GM12864 (cell line): ENCODE measurements at regions not wholly inside any gene's neighbourhood (a gene's known extent, or its start where the extent isn't known, plus 50 kb on each side); places are given as distances from the start of the nearest gene placed in this dataset.

Experiments used
- DNase-seq: peaks from one replicate; pipeline ENCODE4 v3.0.0-alpha.2; 2011; ENCODE audit warnings: low read depth
- H3K4me3 ChIP-seq: 2 replicates; pipeline ENCODE4 v1.5.1; 2011; ENCODE audit warnings: mild to moderate bottlenecking, low read depth, low read length, control low read depth
- TF ChIP-seq, protein P1 (sequence below): IDR thresholded peaks from 2 replicates; pipeline ENCODE4 v1.5.1; 2011; ENCODE audit warnings: low read depth, mild to moderate bottlenecking, moderate library complexity, low read length, control low read depth, inconsistent platforms; ENCODE audit errors: missing control alignments

GRCh38 chr9:91102269-91102668 is 259.4 kb downstream of the AUH start:
- no peak overlapping the region for H3K4me3 ChIP-seq
- TF ChIP-seq, protein P1, sequence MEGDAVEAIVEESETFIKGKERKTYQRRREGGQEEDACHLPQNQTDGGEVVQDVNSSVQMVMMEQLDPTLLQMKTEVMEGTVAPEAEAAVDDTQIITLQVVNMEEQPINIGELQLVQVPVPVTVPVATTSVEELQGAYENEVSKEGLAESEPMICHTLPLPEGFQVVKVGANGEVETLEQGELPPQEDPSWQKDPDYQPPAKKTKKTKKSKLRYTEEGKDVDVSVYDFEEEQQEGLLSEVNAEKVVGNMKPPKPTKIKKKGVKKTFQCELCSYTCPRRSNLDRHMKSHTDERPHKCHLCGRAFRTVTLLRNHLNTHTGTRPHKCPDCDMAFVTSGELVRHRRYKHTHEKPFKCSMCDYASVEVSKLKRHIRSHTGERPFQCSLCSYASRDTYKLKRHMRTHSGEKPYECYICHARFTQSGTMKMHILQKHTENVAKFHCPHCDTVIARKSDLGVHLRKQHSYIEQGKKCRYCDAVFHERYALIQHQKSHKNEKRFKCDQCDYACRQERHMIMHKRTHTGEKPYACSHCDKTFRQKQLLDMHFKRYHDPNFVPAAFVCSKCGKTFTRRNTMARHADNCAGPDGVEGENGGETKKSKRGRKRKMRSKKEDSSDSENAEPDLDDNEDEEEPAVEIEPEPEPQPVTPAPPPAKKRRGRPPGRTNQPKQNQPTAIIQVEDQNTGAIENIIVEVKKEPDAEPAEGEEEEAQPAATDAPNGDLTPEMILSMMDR: no peak
- no peak for DNase-seq

DNA sequence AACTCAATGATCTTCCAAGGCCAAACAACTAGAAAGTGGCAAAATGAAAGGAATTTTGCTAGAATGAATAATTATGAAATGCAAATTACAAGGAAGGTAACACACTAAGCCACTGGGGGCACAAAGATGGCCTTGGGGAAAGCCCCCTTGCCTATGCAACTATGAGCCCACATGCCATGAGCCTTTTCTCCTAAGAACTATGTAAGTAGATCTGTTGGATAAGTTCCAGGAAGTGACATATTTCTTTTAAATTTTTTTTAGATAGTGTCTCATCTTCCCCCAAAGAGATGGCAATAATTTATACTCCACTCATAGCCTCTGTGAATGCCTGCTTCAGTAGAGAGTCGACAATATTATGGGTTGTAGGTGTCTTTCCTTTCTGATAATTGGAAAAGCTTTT is 257.8 kb downstream of the AUH start:
- DNase-seq: no peak
- TF ChIP-seq, protein P1: no peak
- H3K4me3 ChIP-seq: no peak overlapping the region

DNA sequence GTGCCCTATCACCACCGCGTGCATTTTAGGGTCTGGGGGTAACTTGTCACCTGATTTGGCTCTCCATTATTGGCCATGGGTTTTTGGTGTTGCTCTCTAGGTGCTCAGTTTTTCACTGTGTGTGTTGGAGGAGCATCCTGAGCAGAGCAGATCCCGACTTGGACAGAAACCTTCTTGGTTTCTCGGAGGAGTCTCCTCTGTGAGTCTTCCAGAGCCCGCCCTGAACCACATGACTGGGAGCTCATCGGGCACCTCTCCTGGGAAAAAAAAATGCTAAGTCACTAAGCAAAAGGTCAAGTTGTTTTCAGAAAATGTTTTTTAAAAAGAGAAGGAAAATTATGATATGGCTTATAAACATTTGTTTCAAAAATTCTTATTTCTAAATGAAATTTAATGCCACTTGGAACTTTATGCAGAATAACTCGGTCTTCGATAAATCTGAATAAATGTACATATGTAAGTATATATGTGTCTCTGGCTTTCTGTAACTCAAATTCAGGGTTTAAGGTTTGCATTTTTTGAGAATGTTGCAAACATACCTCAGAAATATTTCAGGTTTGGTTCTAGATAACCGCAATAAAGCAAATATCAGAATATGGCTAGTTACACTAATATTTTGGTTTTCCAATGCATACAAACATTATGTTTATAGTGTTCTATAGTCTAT is 255.2 kb downstream of the AUH start:
- no peak overlapping the region for H3K4me3 ChIP-seq
- TF ChIP-seq, protein P1: no peak
- no peak for DNase-seq

GRCh38 chr9:91111226-91111625 is 250.5 kb downstream of the AUH start:
- TF ChIP-seq, protein P1: no peak
- DNase-seq: no peak
- H3K4me3 ChIP-seq: no peak overlapping the region

DNA sequence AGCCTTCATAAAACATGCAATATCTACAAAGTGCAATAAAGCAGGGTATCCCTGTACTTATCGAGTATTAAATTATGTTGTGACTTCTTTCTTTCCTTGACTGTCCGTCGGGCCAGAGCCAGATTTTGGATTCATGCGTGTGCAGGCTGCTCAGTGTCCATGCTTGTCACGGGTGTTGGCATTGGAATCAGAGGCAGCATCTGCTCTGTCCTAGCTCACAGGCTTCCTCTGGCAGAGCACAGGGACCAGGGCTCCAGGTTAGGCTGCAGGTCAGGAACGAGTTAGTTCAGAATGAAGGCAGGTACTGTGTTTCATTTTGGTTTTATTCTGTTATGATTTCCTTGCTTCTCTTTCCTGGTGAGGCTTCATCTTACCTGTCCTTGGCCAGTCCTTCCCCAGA is 249.8 kb downstream of the AUH start:
- TF ChIP-seq, protein P1: no peak
- H3K4me3 ChIP-seq: no peak overlapping the region
- DNase-seq: no peak

- TF ChIP-seq, protein P1: no peak
- no peak for DNase-seq
- H3K4me3 ChIP-seq: no peak overlapping the region
Observed at GRCh38 chr9:91113016-91113415, 248.7 kb downstream of the AUH start.

DNA sequence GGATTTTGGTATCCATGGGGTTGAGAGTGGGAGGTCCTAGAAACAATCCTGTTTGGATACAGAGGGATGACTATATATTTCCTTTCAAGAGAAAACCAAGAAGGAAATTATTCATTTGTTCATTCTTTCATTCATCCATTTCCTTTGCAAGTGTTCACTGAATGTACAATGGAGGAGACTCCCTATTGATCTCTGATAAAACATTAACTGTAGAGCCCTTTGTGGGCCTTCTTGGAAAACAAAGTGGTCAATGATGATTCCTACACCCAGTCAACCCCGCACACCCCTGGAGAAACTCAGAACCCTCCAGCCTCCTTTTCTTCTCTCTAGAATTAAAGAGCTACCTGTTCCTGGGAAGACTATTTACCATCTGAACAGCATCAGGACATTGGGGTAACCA is 247.3 kb downstream of the AUH start:
- DNase-seq: no peak
- no peak overlapping the region for H3K4me3 ChIP-seq
- TF ChIP-seq, protein P1: no peak
